ENCODE measurements at regions not wholly inside any gene's neighbourhood (a gene's known extent, or its start where the extent isn't known, plus 50 kb on each side); places are given as distances from the start of the nearest gene placed in this dataset.

DNA sequence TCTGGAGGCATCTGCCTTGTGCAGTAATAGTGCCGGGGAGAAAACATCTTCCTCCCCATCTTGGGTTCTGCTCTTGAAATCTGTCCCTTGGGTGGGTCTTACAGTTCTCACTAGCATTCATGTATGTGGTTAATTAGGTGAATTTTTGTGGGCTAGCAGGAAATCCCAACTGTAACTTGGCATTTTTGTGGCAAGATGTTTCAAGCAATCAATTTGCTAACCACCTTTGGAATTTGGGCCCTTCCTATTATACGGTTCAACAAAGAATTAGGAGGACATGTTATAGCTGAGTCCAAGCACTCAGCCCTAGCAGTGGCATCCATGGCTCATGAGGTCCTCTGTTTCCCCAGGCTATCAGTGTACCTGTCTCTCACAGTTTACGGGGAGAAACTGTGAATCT is 89.1 kb upstream of the MTNR1B start:
- TF ChIP-seq, protein P1, sequence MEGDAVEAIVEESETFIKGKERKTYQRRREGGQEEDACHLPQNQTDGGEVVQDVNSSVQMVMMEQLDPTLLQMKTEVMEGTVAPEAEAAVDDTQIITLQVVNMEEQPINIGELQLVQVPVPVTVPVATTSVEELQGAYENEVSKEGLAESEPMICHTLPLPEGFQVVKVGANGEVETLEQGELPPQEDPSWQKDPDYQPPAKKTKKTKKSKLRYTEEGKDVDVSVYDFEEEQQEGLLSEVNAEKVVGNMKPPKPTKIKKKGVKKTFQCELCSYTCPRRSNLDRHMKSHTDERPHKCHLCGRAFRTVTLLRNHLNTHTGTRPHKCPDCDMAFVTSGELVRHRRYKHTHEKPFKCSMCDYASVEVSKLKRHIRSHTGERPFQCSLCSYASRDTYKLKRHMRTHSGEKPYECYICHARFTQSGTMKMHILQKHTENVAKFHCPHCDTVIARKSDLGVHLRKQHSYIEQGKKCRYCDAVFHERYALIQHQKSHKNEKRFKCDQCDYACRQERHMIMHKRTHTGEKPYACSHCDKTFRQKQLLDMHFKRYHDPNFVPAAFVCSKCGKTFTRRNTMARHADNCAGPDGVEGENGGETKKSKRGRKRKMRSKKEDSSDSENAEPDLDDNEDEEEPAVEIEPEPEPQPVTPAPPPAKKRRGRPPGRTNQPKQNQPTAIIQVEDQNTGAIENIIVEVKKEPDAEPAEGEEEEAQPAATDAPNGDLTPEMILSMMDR (IDR thresholded peaks at IDR 0.05): no peak
- TF ChIP-seq POLR2A (IDR thresholded peaks at IDR 0.05): no peak
